GM20431 (cell line): ENCODE measurements at regions not wholly inside any gene's neighbourhood (a gene's known extent, or its start where the extent isn't known, plus 50 kb on each side); places are given as distances from the start of the nearest gene placed in this dataset.

ENCODE experiments used
- in situ Hi-C: fragments of 300-500 bp; cut with MseI, MboI; formaldehyde crosslinking; loops from one replicate; pipeline ENCODE4 v1.15.0; 2020; ENCODE audit warnings: low sequenced_read_pairs; ENCODE audit not compliant: unreplicated experiment

- in situ Hi-C loops: no loop called here
Observed at GRCh38 chr11:25938952-25939351, 393.0 kb upstream of the ANO3 start.

DNA sequence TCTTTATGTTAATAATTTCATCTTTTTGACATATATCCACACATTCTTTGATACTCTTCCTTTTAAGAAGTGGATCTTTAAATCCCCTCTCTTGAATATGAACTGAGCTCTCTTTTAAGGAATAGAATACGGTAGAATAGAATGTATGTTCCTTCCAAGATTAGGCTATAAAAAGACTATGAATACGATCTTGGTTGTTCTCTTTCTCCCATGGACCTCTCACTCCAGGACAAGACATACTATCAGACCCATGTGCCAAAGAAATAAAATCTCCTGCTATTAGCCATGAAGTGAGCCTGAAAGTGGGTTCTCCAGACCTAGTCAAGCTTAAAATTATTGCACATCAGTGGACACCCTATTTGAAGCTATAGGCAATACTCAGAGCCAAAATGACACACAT is 392.2 kb upstream of the ANO3 start:
- in situ Hi-C loops: no loop called here

- in situ Hi-C loops: no loop called here
Observed at GRCh38 chr11:25941353-25941752, 390.6 kb upstream of the ANO3 start.

DNA sequence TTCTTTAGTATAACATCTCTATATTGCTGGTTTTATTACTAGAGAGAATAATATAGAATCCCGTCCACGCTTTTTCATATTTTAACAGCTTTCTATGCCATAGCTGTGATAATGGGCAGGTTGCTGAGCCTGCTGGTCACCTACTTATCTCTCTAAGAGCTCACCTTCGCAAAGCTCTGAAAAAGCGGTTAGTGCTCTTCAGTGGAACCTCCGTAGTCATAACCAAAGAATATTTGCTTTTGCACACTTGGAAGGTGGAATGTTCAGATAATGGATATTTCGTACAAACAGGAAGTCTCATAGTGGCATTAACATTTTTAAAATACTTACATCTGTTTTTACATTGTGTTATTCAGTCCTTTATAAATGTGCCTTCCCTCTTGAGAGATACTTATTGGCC is 388.9 kb upstream of the ANO3 start:
- in situ Hi-C loops: no loop called here

- in situ Hi-C loops: no loop called here
Observed at GRCh38 chr11:25943777-25944661, 387.9 kb upstream of the ANO3 start.

- in situ Hi-C loops: no loop called here
Observed at GRCh38 chr11:25949918-25950317, 382.0 kb upstream of the ANO3 start.

DNA sequence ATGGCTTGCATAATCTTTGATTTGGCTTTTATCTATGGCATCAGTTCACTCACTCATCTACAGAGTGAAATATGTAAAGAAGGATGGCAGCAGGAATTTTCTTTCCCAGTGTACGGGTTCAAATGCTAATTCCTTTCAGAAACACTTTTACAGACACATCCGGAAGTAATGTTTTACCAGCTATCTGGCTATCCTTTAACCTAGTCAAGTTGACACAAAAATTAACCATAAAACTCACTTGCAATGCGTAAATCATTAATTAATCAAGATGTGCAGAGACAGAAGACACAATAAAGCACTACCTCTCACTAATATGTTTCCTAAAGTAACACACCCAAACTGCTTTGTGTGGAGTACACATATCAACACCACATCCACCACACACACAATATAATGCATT is 378.9 kb upstream of the ANO3 start:
- in situ Hi-C loops: no loop called here

- in situ Hi-C loops: no loop called here
Observed at GRCh38 chr11:25958045-25958444, 373.9 kb upstream of the ANO3 start.

- in situ Hi-C loops: no loop called here
Observed at GRCh38 chr11:25961539-25961938, 370.4 kb upstream of the ANO3 start.

DNA sequence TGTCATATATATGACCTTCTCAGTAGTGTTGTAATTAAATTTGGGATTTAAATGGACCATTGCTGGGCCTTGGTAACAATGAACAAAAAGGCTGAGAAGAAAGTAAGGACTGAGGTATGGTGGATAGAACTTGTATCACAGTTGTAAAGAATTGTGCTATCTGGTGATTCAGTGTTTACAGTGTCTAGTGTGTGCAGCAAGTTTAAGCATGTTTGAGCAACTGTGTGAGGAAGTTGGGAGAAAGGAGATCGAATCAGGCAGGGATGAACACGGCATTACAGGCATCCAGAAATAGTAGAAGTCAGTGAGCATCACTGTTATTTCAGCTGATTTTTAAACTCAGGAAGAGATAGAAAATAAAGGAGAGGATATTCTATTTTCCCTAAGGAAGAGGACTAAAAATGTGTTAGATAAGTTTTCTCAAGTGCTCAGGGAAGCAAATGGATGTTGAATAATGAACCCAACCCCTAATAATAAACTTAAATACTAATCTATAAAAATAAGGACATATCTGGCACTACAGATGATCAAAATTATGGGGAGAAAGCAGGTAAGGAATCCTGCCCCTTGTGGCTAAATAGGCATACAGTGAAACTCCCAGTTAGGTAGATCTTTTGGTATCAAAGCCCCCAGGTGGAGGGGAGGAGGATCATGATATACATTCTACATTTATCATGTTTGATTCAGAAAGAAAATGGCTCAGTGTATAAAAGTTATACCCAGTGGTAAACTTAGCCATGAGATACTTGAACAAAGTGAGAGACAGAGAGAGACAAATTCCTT is 361.0 kb upstream of the ANO3 start:
- in situ Hi-C loops: no loop called here

GRCh38 chr11:25980091-25980490 is 351.8 kb upstream of the ANO3 start:
- in situ Hi-C loops: loop anchor here (25.0 kb wide), 2 partner anchors 157 to 282 kb away; no protein-coding TSS in a partner anchor

DNA sequence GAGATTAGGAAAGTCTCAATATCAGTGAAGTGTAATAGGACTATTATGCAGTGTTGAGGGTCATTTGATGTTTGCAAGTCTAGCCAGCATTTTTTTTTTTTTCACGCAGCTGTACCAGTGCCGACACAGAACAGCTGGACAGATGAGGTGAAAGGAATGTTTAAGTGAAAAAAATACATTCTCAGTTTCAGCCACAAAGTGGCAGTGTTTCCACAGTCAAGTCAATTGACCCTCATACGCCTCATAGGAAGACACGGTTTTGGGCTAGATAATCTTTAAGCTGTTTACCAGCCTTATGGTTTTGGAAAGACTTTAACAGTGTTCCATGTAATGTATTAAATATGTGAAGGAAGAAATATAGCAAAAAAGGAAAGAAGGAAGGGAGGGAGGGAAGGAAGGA is 349.9 kb upstream of the ANO3 start:
- in situ Hi-C loops: loop anchor here (25.0 kb wide), 2 partner anchors 155 to 280 kb away; no protein-coding TSS in a partner anchor

GRCh38 chr11:25983280-25983679 is 348.6 kb upstream of the ANO3 start:
- in situ Hi-C loops: loop anchor here (25.0 kb wide), 2 partner anchors 154 to 279 kb away; no protein-coding TSS in a partner anchor

DNA sequence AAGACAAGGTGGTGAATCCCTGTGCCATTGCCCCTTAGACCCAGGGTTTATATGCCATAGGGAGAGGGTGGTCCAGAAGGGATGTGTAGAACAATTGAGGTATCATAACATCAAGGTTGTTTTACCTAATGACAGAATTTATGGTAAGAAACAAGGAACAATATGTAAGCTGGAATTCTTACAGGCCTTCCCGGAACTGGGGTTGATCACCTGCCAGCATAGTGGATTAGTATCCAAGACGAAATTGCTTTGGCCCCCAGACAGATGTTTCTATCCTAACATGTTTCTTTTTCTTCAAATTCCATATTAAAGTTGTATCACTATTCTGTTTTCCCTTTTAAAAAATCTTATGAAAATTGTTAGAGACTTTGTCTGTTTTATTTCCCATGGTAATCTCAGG is 343.8 kb upstream of the ANO3 start:
- in situ Hi-C loops: loop anchor here (25.0 kb wide), 2 partner anchors 149 to 274 kb away; no protein-coding TSS in a partner anchor

DNA sequence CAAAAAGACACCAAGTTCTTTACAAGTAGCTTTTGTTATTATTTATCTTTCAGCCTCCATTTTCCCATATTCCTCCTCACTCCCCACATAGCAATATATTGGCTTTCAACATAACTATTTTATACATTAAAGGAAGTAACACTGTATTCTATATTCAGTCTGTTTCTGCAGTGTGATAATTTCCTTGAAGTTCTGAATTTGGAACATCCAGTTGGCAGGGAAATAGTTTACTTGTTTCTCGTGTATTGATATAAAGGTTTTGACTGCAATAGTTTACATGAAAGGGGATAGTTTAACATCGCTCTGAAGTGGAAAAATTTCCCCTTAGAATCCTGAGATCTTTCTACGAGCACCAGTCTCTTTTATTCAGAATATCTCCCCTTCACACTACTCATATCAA is 341.5 kb upstream of the ANO3 start:
- in situ Hi-C loops: loop anchor here (25.0 kb wide), 2 partner anchors 147 to 272 kb away; no protein-coding TSS in a partner anchor

DNA sequence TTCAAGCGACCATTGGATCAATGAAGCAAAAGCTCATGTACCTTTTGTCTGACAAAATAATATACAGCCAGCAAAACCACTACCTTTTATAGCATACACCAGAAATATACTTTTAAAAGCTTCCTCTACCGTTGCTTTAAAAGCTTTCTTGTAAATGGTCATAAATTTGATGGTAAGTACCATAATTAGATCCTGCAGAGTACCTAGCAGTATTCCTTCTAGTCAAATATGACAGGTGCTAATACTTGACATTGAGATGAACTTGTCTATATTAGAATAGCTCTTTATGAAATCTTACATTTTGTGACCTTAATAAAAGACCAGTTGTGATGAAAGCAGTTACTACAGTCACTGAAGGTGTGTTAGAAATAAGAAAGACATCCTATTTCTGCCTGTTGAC is 340.5 kb upstream of the ANO3 start:
- in situ Hi-C loops: loop anchor here (25.0 kb wide), 2 partner anchors 146 to 271 kb away; no protein-coding TSS in a partner anchor

DNA sequence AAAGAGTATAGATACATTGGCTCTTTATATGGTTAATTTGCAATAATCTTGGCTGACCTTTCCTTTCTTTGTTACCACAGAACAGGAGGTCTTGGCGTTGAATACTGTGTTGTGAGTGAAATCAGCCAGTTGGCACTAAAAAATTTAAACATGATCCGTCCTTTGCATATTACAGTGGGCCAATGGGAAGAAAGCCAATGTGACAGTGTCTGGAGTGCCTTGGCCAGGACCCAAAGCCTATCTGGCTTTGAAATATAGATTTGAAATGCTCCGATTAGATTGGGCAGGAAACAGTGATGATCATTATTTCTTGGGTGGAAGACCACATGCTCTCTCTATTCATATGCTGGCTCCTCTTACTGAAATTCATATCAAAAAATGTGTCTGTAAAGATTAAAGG is 339.6 kb upstream of the ANO3 start:
- in situ Hi-C loops: loop anchor here (25.0 kb wide), 2 partner anchors 145 to 270 kb away; no protein-coding TSS in a partner anchor

GRCh38 chr11:25993016-25993415 is 338.9 kb upstream of the ANO3 start:
- in situ Hi-C loops: loop anchor here (25.0 kb wide), 2 partner anchors 144 to 269 kb away; no protein-coding TSS in a partner anchor

DNA sequence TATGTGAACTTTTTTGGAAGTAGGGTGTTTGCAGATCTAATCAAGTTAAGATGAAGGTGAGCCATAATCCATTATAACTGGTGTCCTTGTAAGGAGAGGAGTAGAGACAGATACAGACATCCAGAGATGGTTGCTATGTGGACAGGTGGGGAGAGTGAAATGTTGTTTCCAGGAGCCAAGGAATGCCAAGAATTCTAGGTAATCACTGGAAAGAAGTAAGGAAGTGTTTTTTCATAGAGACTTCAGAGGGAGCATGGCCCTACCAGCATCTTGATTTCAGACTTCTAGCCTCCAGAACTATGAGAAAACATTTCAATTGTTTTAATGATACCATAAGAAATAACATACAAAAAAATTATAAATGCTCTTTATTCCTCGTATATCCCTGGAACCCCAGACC is 320.5 kb upstream of the ANO3 start:
- in situ Hi-C loops: no loop called here

DNA sequence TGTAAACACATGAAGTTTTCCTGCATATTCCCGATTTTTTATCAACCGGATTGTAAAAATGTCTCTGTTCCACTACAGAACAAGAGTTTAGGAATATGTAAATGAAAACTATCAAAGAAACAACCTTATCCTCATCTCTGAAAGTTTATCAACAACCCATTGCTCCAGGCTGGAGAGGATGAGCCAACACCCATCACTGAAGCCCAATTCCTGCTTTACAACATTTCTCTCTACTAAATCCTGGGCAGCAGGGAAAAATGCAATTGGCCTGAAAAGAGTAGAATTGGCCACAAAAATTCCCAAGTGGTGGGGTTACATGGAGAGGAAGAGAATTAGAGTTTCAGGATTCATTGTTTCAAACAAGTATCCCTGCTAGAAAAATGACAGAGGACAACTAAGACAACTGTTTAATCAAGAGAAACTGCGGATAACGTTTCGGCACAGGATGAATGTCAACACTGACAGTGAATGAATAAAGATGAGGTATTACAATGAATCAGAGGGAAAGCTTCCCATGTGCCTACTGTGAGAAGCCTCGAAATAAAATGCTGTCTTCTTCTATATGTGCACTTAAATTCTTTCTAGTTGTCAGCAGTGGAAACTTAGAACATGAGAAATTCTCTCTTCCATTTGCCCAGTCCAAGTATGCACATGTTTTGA is 317.3 kb upstream of the ANO3 start:
- in situ Hi-C loops: no loop called here
